KOPT-K1 (cell line): ENCODE measurements at regions not wholly inside any gene's neighbourhood (a gene's known extent, or its start where the extent isn't known, plus 50 kb on each side); places are given as distances from the start of the nearest gene placed in this dataset.
"Not testable (repeated sequence)": the region's sequence is repeated elsewhere in the genome, so short reads cannot be mapped to it uniquely, and the experiment has no call there.

Source experiments
- H3K27ac ChIP-seq: fragments of 200-600 bp; sonication (generic); 2 replicates; pipeline ENCODE4 v1.5.1; 2016; ENCODE audit warnings: antibody characterized with exemption, mild to moderate bottlenecking, low read depth, low read length; ENCODE audit not compliant: poor library complexity, severe bottlenecking
- H3K36me3 ChIP-seq: fragments of 200-600 bp; sonication (generic); 2 replicates; pipeline ENCODE4 v1.5.1; 2017; ENCODE audit warnings: antibody characterized with exemption, mild to moderate bottlenecking, low read length, moderate library complexity; ENCODE audit not compliant: insufficient read depth
- H3K9me3 ChIP-seq: fragments of 200-600 bp; sonication (generic); 2 replicates; pipeline ENCODE4 v1.5.1; 2017; ENCODE audit warnings: antibody characterized with exemption, low read length, mild to moderate bottlenecking; ENCODE audit not compliant: insufficient read depth, poor library complexity, severe bottlenecking

DNA sequence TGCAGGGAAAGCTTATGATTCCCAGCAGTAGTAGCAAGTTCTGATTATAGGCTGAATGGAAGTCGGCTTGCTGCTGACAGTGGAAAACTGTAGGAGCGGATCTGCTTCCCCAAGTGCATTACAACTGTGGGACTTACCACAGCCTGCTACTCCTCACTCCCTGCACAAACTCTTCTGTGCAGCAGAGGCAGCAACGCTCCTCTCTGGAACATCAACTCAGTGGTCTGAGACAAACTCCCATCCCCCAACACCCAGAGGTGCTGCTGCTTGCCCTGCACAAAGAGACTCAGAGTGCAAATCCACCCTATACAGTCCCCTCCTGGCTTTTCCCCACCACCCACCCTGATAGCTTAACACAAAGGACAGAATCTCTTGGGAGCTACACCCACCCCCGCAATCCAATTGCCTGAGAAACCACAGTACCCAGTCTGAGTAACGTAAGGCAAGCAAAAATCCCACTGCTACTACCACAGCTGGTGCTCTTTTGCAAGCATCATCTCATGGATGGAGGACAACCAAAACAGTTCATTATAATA, 1455.2 kb downstream of the AMY1C start:
- H3K36me3 ChIP-seq, result no peaks in the 10 kb centered on the region
- H3K9me3 ChIP-seq, result no peaks in the 10 kb centered on the region
- no peak overlapping the region for H3K27ac ChIP-seq

GRCh38 chr1:105208581-105208980, 1458.9 kb downstream of the AMY1C start:
- no peaks in the 10 kb centered on the region for H3K9me3 ChIP-seq
- no peak overlapping the region for H3K27ac ChIP-seq
- H3K36me3 ChIP-seq, result no peaks in the 10 kb centered on the region

DNA sequence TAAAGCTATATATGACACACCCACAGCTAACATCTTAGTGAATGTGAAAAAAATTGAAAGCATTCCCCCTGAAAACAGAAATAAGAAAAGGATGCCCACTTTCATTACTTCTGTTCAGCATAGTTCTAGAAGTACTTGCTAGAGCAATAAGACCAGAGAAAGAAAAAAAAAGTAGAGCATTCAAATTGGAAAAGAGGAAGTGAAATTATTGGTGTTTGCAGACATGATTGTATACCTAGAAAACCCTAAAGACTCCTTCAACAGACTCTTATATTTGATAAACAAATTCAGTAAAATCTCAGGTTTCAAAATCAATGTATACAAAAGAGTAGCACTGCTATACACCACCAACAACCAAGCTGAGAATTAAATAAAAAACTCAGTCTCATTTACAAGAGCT, 1461.0 kb downstream of the AMY1C start:
- Histone ChIP-seq H3K27ac (no peak overlapping the region), H3K36me3 (no peaks in the 10 kb centered on the region), H3K9me3 (no peaks in the 10 kb centered on the region)

DNA sequence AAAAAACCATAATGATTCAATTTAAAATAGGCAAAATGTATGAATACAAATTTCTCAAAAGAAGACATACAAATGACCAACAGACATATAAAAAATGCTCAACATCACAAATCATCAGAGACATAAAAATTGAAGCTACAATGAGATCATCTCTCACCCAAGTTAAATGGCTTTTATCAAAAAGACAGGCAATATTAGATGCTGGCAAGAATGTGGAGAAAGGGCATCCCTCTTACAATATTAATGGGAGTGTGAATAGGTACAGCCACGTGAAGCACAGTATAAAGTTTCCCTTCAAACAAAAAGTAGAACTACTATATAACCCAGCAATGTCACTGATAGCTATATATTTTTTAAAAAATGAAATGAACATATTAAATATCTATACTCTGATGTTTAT, 1481.7 kb downstream of the AMY1C start:
- H3K27ac ChIP-seq, result no peak overlapping the region
- no peaks in the 10 kb centered on the region for H3K36me3 ChIP-seq
- no peaks in the 10 kb centered on the region for H3K9me3 ChIP-seq

DNA sequence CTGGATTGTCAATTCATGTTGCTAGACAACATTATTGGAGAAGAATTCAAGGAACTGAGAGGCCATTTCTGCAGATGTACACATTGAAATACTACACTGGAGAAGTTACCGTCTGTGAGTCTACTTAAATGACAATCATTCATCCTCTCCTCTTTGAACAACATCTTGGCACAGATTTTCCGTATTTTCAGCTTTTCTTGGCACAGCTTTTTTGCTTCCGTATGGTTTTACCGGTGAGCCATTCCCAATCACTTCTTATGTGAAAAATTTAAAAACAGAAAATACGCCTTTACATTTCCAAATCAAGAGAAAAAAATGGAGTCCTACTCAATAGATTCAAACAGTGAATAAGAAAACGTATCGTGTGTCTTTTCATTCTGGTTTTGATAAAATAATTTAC, 1493.7 kb downstream of the AMY1C start:
- Histone ChIP-seq H3K36me3 (no peaks in the 10 kb centered on the region), H3K27ac (no peak overlapping the region), H3K9me3 (no peaks in the 10 kb centered on the region)

DNA sequence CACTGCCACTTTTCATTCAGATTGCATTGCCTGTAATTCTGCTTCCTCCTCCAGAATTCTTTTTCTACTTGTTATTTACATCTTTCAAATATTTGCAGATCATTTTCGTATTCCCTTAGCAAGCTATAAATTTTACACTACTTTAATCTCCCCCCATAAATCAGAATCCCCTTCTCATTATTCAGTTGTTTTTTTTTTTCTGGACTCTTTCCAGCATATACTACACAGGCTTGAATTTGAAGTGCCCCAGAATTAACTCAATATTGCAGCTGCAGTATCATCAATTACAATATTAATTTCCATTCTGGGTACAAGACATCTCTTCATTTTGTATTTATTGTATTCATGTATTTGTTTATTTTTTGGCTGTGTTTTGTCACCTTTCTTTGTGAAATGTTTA, 1494.3 kb downstream of the AMY1C start:
- Histone ChIP-seq H3K27ac (no peak overlapping the region), H3K36me3 (no peaks in the 10 kb centered on the region), H3K9me3 (no peaks in the 10 kb centered on the region)

DNA sequence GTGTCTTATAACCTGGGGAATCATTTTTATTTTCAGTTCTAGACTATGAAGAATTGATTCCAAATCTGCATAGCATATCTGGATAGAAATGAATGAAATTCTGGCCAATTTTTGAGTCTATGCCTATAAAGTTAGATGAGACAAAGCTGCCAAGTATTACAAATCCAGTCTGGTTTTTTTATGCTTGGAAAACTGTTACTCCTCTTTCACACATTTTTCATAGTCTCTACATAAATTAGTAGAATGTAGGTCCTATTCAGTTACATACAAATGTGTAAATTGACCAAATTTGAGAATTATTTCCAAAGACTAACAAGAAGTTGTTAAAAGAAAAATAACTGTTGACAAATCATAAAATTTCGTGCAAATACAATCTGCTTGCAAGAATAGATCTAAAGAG, 1505.2 kb downstream of the AMY1C start:
- Histone ChIP-seq H3K36me3 (no peaks in the 10 kb centered on the region), H3K27ac (no peak overlapping the region), H3K9me3 (no peaks in the 10 kb centered on the region)

DNA sequence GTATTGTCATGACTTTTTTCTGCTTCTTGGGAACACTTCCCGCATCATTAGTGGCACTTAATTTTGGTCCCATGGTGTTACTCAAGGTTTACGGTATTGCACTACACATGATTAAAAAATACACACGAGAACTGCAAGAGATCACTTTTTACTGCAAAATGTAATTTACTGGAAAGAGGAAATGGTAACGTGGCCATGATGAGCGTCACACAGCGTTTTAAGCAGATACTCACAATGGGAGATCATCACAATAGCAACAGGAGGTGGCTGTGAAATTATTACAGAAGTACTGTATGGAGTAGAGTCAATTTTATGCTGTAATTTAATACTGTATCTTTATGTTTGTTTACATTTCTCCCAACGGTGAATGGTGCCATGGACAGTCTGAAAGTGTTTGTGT, 1510.3 kb downstream of the AMY1C start:
- H3K36me3 ChIP-seq, result no peaks in the 10 kb centered on the region
- H3K27ac ChIP-seq, result no peak overlapping the region
- no peaks in the 10 kb centered on the region for H3K9me3 ChIP-seq

GRCh38 chr1:105270966-105271365, 1521.3 kb downstream of the AMY1C start:
- Histone ChIP-seq H3K9me3 (no peaks in the 10 kb centered on the region), H3K27ac (no peak overlapping the region), H3K36me3 (no peaks in the 10 kb centered on the region)

- H3K27ac ChIP-seq, H3K9me3 ChIP-seq, H3K36me3 ChIP-seq: not testable (repeated sequence)
Measured at GRCh38 chr1:105272376-105272775, 1522.7 kb downstream of the AMY1C start.

- H3K36me3 ChIP-seq, result no peaks in the 10 kb centered on the region
- no peaks in the 10 kb centered on the region for H3K9me3 ChIP-seq
- no peak overlapping the region for H3K27ac ChIP-seq
Measured at GRCh38 chr1:105294838-105295237, 1545.1 kb downstream of the AMY1C start.

DNA sequence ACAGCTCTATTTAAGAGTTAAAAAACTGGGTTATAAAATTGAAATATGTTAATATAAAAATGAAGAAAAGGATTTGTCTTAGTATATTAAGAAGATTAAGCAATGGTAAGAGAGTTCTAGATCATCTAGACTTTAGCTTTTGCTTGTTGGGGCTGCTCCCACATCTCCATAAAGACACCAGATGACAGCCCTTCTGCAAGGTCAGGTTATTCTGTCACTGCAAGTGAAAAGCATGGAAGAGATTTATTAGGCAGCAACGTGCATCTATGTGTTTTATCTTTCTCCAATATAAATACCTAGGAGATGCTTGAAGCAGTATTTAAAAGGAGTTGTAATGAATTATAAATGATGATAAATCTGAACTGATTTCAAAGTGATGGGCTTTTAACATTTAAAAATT, 1560.4 kb downstream of the AMY1C start:
- Histone ChIP-seq H3K27ac (no peak overlapping the region), H3K9me3 (no peaks in the 10 kb centered on the region), H3K36me3 (no peaks in the 10 kb centered on the region)

DNA sequence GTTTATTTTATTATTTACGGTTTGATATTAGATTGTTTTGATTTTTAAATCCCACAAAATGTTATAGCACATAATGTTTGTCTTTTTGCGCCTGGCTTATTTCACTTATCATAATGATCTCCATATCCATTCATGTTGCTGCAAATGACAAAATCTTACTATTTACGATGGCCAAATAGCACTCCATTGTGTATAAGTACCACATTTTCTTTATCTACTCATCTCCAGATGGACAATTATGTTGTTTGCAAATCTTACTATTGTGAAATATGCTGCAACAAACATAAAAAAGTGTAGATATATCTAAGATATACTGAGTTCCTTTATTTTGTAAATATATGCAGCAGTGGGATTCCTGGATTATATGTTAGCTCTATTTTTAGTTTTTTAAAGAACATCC, 1568.3 kb downstream of the AMY1C start:
- no peaks in the 10 kb centered on the region for H3K36me3 ChIP-seq
- no peaks in the 10 kb centered on the region for H3K9me3 ChIP-seq
- H3K27ac ChIP-seq, result no peak overlapping the region

- Histone ChIP-seq H3K36me3 (no peaks in the 10 kb centered on the region), H3K9me3 (no peaks in the 10 kb centered on the region), H3K27ac (no peak overlapping the region)
Measured at GRCh38 chr1:105326886-105327285, 1577.2 kb downstream of the AMY1C start.

DNA sequence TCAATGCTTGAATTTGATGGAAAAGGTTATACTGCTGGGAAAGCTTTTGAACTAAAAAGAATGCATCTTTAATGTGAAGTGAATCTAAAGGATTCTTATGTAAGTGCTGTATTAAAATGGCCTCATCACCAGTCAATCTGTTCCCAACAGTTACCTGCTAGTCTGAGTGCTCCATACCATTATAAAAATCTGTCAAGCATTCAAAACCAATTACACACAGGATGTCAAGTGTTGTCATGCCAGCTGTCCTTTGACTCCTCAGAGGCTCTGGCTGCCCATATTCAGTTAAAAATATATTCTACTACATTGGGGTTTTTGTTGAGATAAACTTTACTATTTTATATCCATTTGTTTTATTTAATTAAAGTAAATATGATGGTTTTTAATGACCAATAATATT, 1587.7 kb downstream of the AMY1C start:
- H3K27ac ChIP-seq, result no peak overlapping the region
- H3K36me3 ChIP-seq, result no peaks in the 10 kb centered on the region
- H3K9me3 ChIP-seq, result no peaks in the 10 kb centered on the region

GRCh38 chr1:105343317-105343716, 1593.6 kb downstream of the AMY1C start:
- Histone ChIP-seq H3K27ac (no peak overlapping the region), H3K36me3 (no peaks in the 10 kb centered on the region), H3K9me3 (no peaks in the 10 kb centered on the region)

DNA sequence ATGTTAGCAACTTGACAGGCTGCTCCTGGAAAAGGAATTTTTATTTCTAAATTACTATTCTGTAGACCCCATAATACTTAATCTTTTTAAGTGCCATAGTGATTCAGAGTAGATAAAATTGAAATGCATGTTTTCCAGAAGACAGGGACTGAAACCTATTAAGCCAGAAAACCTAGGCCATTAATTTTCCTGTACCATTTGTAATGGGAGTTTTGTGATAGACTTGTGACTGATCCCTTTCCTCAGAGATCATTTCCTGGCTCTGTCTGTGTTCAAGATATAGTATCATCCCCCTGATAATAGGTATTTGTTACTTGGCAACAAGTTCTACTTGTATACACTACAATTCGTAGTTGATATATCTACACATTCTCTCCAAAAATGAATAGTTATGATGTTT, 1609.8 kb downstream of the AMY1C start:
- Histone ChIP-seq H3K27ac (no peak overlapping the region), H3K9me3 (no peaks in the 10 kb centered on the region)

More for the DNA sequence above, 1609.8 kb downstream of the AMY1C start:
- H3K36me3 ChIP-seq, result no peaks in the 10 kb centered on the region
